HFFc6 (cell line): ENCODE measurements at regions not wholly inside any gene's neighbourhood (a gene's known extent, or its start where the extent isn't known, plus 50 kb on each side); places are given as distances from the start of the nearest gene placed in this dataset.

ENCODE experiments used
- DNase-seq: peaks from one replicate; pipeline ENCODE4 v3.0.0-alpha.2; 2018
- H3K27ac Mint-ChIP-seq: 2 replicates; pipeline ENCODE4 v1.8.0; 2020; ENCODE audit warnings: mild to moderate bottlenecking, mixed read lengths
- H3K27me3 Mint-ChIP-seq: 2 replicates; pipeline ENCODE4 v1.8.0; 2021; ENCODE audit warnings: mild to moderate bottlenecking, moderate library complexity, mixed read lengths; ENCODE audit not compliant: insufficient read depth
- H3K36me3 Mint-ChIP-seq: 2 replicates; pipeline ENCODE4 v1.8.0; 2021; ENCODE audit warnings: low read depth, mixed read lengths
- H3K4me1 Mint-ChIP-seq: 2 replicates; pipeline ENCODE4 v1.8.0; 2020; ENCODE audit warnings: low read depth, mixed read lengths
- H3K4me3 Mint-ChIP-seq: 2 replicates; pipeline ENCODE4 v1.8.0; 2020; ENCODE audit warnings: mild to moderate bottlenecking, moderate library complexity, mixed read lengths
- H3K9me3 Mint-ChIP-seq: 2 replicates; pipeline ENCODE4 v1.8.0; 2020; ENCODE audit warnings: mild to moderate bottlenecking, mixed read lengths
- TF ChIP-seq, protein P1 (sequence below): fragments of 200-600 bp; sonication (generic); IDR thresholded peaks from 2 replicates; pipeline ENCODE4 v1.5.0; 2021; ENCODE audit warnings: antibody characterized with exemption, mild to moderate bottlenecking

DNA sequence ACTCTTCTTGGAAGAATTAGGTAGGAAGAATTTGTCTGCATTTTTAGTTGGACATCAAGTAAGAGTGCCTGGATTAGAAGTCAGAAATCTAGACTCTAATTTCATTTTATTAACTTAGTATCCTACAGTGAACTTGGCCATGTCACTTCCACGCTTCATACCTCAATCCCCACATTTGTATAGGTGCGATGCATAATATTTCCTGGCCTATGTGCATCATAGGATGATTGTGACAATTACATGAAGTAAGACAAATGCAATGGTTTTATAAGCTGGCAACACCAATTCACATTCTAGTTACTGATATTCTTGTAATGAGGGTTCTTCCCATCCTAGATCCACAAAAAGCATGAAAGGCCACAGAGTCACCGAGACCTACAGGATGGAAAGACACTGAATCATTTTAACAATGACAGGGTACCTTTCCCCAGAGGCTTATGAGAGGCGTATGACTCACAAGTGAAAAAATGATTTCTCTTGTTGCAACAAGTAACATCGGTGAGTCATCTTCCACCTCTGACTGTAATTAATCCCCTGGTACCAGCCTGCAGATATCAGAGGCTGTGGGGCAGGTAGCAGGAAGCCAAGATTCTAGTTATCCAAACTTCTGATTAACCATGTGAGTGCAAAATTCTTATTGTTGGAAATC lies 56.0 kb upstream of the OR5AK2 start:
- TF ChIP-seq, protein P1, sequence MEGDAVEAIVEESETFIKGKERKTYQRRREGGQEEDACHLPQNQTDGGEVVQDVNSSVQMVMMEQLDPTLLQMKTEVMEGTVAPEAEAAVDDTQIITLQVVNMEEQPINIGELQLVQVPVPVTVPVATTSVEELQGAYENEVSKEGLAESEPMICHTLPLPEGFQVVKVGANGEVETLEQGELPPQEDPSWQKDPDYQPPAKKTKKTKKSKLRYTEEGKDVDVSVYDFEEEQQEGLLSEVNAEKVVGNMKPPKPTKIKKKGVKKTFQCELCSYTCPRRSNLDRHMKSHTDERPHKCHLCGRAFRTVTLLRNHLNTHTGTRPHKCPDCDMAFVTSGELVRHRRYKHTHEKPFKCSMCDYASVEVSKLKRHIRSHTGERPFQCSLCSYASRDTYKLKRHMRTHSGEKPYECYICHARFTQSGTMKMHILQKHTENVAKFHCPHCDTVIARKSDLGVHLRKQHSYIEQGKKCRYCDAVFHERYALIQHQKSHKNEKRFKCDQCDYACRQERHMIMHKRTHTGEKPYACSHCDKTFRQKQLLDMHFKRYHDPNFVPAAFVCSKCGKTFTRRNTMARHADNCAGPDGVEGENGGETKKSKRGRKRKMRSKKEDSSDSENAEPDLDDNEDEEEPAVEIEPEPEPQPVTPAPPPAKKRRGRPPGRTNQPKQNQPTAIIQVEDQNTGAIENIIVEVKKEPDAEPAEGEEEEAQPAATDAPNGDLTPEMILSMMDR = no peak
- no peaks in the 10 kb centered on the region for H3K36me3 Mint-ChIP-seq
- DNase-seq = peak; percentile 56
- peaks cover 5% of the 10 kb centered on the region for H3K27me3 Mint-ChIP-seq
- peaks cover 11% of the 10 kb centered on the region for H3K4me1 Mint-ChIP-seq
- H3K27ac Mint-ChIP-seq = no peak overlapping the region
- H3K4me3 Mint-ChIP-seq = no peak overlapping the region
- H3K9me3 Mint-ChIP-seq = no peaks in the 10 kb centered on the region

DNA sequence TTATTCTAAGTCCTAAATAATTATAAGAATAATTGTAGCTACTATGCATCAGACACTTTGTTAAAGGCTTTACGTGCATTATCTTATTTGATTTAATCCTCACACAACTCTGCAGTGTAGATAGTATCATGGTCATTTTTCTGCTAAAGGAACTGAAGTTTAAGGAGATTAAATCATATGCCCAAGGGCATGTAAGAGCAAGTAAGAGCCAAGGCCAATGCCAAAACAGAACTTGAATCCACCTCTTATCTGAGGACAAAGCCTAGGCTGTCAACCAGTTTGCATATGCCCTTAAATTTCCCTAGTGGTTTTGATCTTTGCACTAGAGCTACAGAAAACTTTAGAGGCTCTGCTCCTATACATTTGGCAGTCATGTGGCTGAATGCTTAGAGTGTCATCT lies 65.6 kb upstream of the OR5AK2 start:
- no peaks in the 10 kb centered on the region; the same call in 1 of the 2 replicates for H3K9me3 Mint-ChIP-seq
- no peak overlapping the region for H3K4me3 Mint-ChIP-seq
- H3K27ac Mint-ChIP-seq = no peak overlapping the region
- TF ChIP-seq, protein P1 = no peak
- H3K27me3 Mint-ChIP-seq = peaks cover 2% of the 10 kb centered on the region
- H3K36me3 Mint-ChIP-seq = no peaks in the 10 kb centered on the region
- H3K4me1 Mint-ChIP-seq = no peaks in the 10 kb centered on the region
- DNase-seq = no peak

DNA sequence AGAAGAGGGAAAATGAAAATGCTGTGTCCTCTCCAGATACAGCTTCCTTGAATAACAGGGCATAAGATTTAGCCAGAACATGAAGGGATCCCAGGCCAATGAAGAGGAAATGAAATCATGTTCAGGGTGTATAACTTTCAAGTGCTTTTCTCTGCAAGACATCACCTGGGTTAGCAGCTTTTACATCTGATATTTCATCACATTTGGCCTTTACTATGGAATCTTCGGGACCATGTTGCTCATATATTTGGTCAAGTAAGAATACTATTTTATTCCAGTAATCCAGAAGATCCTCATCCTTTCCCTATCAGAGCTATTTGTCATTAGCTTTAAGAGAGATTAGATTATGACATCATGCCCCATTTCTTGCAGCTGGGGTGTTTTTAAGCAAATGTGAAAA lies 66.3 kb upstream of the OR5AK2 start:
- no peaks in the 10 kb centered on the region; the same call in 1 of the 2 replicates for H3K9me3 Mint-ChIP-seq
- H3K4me3 Mint-ChIP-seq = no peak overlapping the region
- no peaks in the 10 kb centered on the region for H3K36me3 Mint-ChIP-seq
- no peaks in the 10 kb centered on the region for H3K27me3 Mint-ChIP-seq
- DNase-seq = no peak
- no peaks in the 10 kb centered on the region for H3K4me1 Mint-ChIP-seq
- no peak overlapping the region for H3K27ac Mint-ChIP-seq
- TF ChIP-seq, protein P1 = no peak

DNA sequence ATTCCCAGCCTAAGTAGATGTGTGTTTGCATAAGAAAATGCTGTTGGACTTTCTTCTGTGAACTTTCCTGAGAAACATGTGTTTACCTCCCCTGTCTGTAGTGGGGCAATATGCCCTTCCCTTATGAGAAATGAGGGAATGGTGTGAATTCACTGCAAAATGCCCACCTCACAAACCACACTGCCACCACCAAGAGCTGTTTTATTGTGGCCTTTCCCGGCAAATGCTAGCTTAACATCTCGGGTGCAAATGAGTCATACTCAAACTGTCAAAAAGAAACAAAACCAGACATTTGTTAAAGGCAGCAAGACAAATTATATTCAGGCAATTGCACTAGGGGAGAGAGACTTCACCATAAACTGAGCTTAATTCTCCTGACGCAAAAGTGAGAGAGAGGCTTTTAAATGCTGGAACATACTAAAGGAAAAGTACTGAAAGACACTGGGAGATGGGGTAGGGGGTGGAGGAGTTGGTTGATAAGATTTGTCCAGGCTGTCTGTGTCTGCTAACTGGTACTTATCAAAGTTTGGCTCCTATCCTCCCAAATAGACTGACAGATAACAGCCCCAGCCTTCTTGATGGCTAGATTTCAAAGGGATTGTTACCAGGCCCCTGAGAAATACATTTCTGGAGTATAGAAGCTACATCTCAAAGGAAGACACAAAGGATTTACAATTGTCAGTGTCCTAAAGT lies 70.9 kb upstream of the OR5AK2 start:
- no peak for DNase-seq
- TF ChIP-seq, protein P1 = no peak
- no peaks in the 10 kb centered on the region for H3K27me3 Mint-ChIP-seq
- H3K36me3 Mint-ChIP-seq = no peaks in the 10 kb centered on the region
- no peaks in the 10 kb centered on the region for H3K4me1 Mint-ChIP-seq
- H3K9me3 Mint-ChIP-seq = 0 out of 2 replicates have a peak, but pooled peaks cover 4% of the 10 kb centered on the region
- no peak overlapping the region for H3K27ac Mint-ChIP-seq
- no peak overlapping the region for H3K4me3 Mint-ChIP-seq

DNA sequence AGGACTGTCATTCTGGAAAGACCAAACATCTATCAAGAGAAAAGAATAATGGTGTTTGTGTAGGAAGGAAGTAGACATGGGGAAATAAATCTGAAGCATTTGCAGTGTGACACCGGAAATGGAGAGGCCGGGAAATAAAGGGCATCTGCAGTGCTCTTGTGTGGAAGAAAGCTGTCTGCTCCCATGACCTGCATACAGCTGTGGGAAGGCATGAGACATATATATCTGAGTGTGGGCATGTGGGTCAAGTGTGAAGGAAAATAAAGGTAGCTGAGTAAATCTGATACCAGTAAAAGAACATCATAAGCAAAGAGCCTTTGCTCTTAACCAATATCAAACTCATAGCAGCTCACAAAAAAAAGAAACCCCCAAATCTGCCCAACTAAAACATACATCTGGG lies 72.1 kb upstream of the OR5AK2 start:
- no peak for DNase-seq

More for the DNA sequence above, 72.1 kb upstream of the OR5AK2 start:
- no peaks in the 10 kb centered on the region for H3K27me3 Mint-ChIP-seq
- H3K27ac Mint-ChIP-seq = no peak overlapping the region
- H3K9me3 Mint-ChIP-seq = 0 out of 2 replicates have a peak, but pooled peaks cover 4% of the 10 kb centered on the region
- TF ChIP-seq, protein P1 = no peak
- no peaks in the 10 kb centered on the region for H3K4me1 Mint-ChIP-seq
- no peak overlapping the region for H3K4me3 Mint-ChIP-seq
- no peaks in the 10 kb centered on the region for H3K36me3 Mint-ChIP-seq
